AG10803 (cell line): ENCODE measurements at regions not wholly inside any gene's neighbourhood (a gene's known extent, or its start where the extent isn't known, plus 50 kb on each side); places are given as distances from the start of the nearest gene placed in this dataset.

Experiments
- DNase-seq: peaks from one replicate; pipeline ENCODE4 v3.0.0; 2010; ENCODE audit warnings: low read depth
- H3K4me3 ChIP-seq: 2 replicates; pipeline ENCODE4 v1.5.1; 2011; ENCODE audit warnings: mild to moderate bottlenecking, low read length, control low read depth
- TF ChIP-seq, protein P1 (sequence below): conservative IDR thresholded peaks from 2 replicates; pipeline ENCODE4 v1.5.1; 2011; ENCODE audit warnings: mild to moderate bottlenecking, low read length, control low read depth, inconsistent platforms

DNA sequence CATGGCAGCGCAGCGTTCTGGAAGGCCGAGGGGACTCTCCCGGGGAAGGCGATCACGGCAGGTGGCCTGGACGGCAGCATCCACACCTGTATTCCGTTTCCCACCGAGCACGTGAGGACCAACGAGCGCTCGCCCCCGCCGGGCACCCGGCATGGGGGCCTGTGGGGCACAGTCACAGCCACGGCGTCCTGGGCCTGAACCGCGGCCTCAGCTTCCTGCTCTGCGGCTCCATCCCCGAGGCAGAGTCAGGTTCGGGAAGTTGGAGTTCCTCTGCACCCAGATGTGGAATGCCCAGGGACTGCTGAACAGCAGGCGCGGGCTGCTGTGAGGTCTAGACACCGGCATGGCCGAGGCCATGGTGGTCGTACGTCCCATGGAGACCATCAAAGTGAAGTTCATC lies 1713.9 kb downstream of the TP53TG3F start:
- TF ChIP-seq, protein P1, sequence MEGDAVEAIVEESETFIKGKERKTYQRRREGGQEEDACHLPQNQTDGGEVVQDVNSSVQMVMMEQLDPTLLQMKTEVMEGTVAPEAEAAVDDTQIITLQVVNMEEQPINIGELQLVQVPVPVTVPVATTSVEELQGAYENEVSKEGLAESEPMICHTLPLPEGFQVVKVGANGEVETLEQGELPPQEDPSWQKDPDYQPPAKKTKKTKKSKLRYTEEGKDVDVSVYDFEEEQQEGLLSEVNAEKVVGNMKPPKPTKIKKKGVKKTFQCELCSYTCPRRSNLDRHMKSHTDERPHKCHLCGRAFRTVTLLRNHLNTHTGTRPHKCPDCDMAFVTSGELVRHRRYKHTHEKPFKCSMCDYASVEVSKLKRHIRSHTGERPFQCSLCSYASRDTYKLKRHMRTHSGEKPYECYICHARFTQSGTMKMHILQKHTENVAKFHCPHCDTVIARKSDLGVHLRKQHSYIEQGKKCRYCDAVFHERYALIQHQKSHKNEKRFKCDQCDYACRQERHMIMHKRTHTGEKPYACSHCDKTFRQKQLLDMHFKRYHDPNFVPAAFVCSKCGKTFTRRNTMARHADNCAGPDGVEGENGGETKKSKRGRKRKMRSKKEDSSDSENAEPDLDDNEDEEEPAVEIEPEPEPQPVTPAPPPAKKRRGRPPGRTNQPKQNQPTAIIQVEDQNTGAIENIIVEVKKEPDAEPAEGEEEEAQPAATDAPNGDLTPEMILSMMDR, result no peak
- DNase-seq, result no peak
- no peak overlapping the region for H3K4me3 ChIP-seq

DNA sequence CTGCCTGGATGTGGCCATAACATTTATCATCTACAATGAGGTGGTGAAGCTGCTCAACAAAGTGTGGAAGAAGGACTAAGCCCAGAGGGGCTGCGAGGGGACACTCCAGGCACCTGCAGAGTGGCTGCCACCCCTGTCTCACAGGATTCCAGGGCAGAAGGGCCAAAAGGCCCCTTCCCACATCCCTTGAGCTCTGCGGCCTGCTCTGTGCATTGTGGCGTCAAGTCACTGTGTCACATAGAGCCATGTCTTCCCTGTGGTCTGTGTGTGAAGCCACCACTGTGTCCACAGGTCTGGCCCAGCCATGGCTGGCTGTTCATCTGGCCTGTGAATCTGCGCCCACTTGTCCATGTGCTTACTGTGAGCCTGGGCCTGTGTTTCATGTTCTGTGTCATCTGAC lies 1714.6 kb downstream of the TP53TG3F start:
- H3K4me3 ChIP-seq, result no peak overlapping the region
- DNase-seq, result no peak
- TF ChIP-seq, protein P1, result no peak

- TF ChIP-seq, protein P1, result no peak
- DNase-seq, result no peak
- H3K4me3 ChIP-seq, result no peak overlapping the region
Observed at GRCh38 chr16:35176449-35176848, 1717.0 kb downstream of the TP53TG3F start.

DNA sequence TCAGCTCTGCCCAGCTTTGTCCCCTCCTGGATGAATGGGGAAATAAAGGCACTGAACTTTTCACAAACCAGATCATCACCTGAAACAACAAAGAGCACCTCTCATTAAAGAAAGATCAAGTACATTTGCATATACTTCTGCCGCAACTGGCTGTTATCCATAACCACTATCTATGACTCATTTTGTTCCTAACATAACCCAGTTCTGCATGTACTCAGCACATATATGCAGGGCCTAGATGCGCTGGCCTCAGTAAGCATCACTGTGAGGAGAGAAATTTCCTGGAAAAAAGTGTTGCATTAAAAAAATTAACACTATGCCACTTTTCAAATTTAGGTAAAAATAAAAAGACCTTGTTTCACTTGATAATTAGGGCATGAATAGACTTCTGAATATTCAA lies 1718.4 kb downstream of the TP53TG3F start:
- TF ChIP-seq, protein P1, result no peak
- no peak overlapping the region for H3K4me3 ChIP-seq
- no peak for DNase-seq

DNA sequence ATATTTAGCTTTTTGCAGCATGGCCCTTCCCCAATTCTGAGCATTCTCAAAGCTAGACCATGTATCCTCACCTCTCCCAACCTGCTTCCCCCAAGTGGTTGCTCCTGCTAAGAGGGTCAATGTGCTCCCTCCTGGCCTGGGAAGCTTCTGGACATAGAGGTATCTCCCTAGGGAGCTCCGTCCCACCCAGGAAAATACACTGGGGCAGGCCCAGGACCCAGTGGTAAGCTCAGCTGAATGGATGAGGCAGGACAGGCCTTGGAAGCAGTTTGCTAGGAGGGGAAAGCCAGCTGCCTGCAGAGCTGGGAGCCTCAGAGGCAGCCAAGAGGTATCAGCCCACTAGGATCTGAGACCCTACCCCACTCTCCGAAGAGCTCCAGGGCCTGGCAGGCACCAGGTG lies 1721.6 kb downstream of the TP53TG3F start:
- DNase-seq, result no peak
- TF ChIP-seq, protein P1, result no peak
- H3K4me3 ChIP-seq, result no peak overlapping the region

- H3K4me3 ChIP-seq, result no peak overlapping the region
- DNase-seq, result no peak
- TF ChIP-seq, protein P1, result no peak
Observed at GRCh38 chr16:35181422-35182030, 1722.1 kb downstream of the TP53TG3F start.

DNA sequence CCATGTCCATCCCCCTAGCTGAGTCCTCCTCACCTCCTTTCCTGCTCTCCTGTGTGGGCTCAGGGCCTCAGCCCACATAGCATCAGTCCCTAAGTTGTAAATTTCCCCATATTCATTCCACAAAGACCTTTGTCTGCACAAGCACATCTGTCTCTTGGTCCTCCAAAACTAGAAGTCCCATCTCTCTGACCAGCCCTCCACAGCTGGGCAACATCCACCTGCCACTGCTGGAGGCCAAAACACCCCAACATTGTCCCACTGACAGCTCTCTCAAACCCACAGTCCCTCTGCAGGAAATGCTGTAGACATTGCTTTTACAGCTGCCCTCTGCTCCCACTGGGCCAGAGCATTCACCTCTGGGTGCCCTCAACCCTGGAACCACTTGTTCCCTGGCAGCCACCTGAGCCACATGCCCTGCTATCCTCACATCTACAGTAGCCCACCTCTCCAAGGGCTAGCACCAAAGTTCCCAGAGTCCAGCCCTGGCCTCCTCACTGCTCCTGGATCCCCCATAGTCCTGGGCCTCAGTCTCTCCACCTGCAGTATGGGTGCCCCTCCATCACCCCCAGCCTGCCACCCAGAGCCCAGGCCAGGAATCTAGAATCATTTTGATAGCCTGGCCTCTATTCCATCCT lies 1722.7 kb downstream of the TP53TG3F start:
- TF ChIP-seq, protein P1, result no peak
- no peak for DNase-seq
- H3K4me3 ChIP-seq, result no peak overlapping the region
